ENCODE measurements at regions not wholly inside any gene's neighbourhood (a gene's known extent, or its start where the extent isn't known, plus 50 kb on each side); places are given as distances from the start of the nearest gene placed in this dataset.

GRCh38 chr1:194309697-194310096 is 1123.3 kb upstream of the B3GALT2 start:
- TF ChIP-seq, protein P1, sequence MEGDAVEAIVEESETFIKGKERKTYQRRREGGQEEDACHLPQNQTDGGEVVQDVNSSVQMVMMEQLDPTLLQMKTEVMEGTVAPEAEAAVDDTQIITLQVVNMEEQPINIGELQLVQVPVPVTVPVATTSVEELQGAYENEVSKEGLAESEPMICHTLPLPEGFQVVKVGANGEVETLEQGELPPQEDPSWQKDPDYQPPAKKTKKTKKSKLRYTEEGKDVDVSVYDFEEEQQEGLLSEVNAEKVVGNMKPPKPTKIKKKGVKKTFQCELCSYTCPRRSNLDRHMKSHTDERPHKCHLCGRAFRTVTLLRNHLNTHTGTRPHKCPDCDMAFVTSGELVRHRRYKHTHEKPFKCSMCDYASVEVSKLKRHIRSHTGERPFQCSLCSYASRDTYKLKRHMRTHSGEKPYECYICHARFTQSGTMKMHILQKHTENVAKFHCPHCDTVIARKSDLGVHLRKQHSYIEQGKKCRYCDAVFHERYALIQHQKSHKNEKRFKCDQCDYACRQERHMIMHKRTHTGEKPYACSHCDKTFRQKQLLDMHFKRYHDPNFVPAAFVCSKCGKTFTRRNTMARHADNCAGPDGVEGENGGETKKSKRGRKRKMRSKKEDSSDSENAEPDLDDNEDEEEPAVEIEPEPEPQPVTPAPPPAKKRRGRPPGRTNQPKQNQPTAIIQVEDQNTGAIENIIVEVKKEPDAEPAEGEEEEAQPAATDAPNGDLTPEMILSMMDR (IDR thresholded peaks at IDR 0.05), result no peak
- TF ChIP-seq POLR2A (IDR thresholded peaks at IDR 0.05), result no peak

Measured in heart left ventricle (tissue), 13 donors.